ENCODE measurements at regions not wholly inside any gene's neighbourhood (a gene's known extent, or its start where the extent isn't known, plus 50 kb on each side); places are given as distances from the start of the nearest gene placed in this dataset.

DNA sequence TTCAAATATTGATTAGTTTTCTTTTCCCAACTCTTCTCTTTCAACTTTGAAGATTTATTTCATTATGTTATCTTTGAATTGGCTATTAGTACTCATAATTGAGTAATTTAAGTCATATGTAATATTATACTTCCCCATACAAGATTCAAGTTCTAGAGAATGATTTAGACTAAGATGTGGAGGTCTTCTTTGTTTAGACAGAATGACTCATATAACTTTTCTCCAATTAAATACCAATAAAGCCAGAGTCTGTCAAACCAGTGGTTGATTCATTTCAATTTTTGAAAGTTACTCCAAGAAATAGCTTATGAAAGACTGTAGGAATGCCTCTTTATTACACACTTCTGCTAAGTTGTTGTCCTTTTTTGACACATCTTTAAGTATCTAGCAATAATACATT lies 115.8 kb upstream of the SLC35F3 start:
- CTCF ChIA-PET = interaction anchor here (1.4 kb wide), 1 partner anchor 481 kb away, joined by 4 read pairs; no protein-coding TSS in a partner anchor
- H3K27me3 Mint-ChIP-seq = peaks cover 18% of the 10 kb centered on the region

GRCh38 chr1:233790121-233790520 lies 114.4 kb upstream of the SLC35F3 start:
- Histone ChIP-seq H3K4me3 (ENCODE audit: control extremely low read depth in 1 of 5, extremely low read depth in 1 of 5, insufficient read depth in 1 of 5, low read depth in 2 of 5, low read length in 4 of 5) (no peak overlapping the region), H3K9ac (ENCODE audit: low read length) (no peak overlapping the region), H3K4me1 (ENCODE audit: control insufficient read depth in 2 of 2, insufficient read depth in 2 of 2, low read length in 2 of 2) (no peaks in the 10 kb centered on the region), H3K9me3 (ENCODE audit: control extremely low read depth in 1 of 3, control insufficient read depth in 2 of 3, insufficient read depth in 1 of 3, low read length in 2 of 3) (no peaks in the 10 kb centered on the region), H3K27me3 (replicated peaks in 1 of 4; ENCODE audit: control extremely low read depth in 1 of 4, control insufficient read depth in 3 of 4, insufficient read depth in 4 of 4, low read length in 3 of 4) (no peaks in the 10 kb centered on the region), H3K79me2 (ENCODE audit: control insufficient read depth, insufficient read depth, low read length) (no peaks in the 10 kb centered on the region), H3K4me2 (replicated peaks; ENCODE audit: low read depth, low read length, poor library complexity, severe bottlenecking) (no peak overlapping the region), H4K20me1 (ENCODE audit: control insufficient read depth, insufficient read depth, low read length, poor library complexity, severe bottlenecking) (no peaks in the 10 kb centered on the region), H2AFZ (ENCODE audit: insufficient read depth, low read depth, low read length, poor library complexity, severe bottlenecking) (no peak overlapping the region), H3K27ac (ENCODE audit: low read length in 2 of 2) (no peak overlapping the region), H3K36me3 (replicated peaks in 1 of 2; ENCODE audit: control extremely low read depth in 1 of 2, control insufficient read depth in 1 of 2, extremely low read depth in 1 of 2, insufficient read depth in 2 of 2, low read length in 1 of 2) (no peaks in the 10 kb centered on the region)
- H3K27ac Mint-ChIP-seq = no peak overlapping the region
- TF ChIP-seq CTCF (IDR thresholded peaks at IDR 0.05) (no peak), EZH2 (IDR thresholded peaks at IDR 0.05; ENCODE audit: borderline replicate concordance, insufficient read depth, low read depth, low read length, poor library complexity, severe bottlenecking) (no peak)
- no peak overlapping the region for H3K4me3 Mint-ChIP-seq
- intact Hi-C loops (cut with micrococcal nuclease) = loop anchor here (10.0 kb wide), 1 partner anchor 395 kb away; no protein-coding TSS in a partner anchor
- peaks cover 18% of the 10 kb centered on the region for H3K27me3 Mint-ChIP-seq
- no peak for DNase-seq
- ChIA-PET CTCF (interaction anchor here (1.1 kb wide), 1 partner anchor 485 kb away, joined by 3 read pairs; no protein-coding TSS in a partner anchor), POLR2A (no interaction called here)
- H3K9me3 Mint-ChIP-seq (ENCODE audit: insufficient read depth) = peaks cover 4% of the 10 kb centered on the region
- ATAC-seq (ENCODE audit: low read depth) = no peak
- H3K4me1 Mint-ChIP-seq = no peaks in the 10 kb centered on the region
- 100% methylated on average over 2 of the region's 3 CpGs for WGBS (ENCODE audit: insufficient coverage)

More for the DNA sequence above, 115.8 kb upstream of the SLC35F3 start:
- Histone ChIP-seq H3K27me3 (replicated peaks in 1 of 4; ENCODE audit: control extremely low read depth in 1 of 4, control insufficient read depth in 3 of 4, insufficient read depth in 4 of 4, low read length in 3 of 4) (no peaks in the 10 kb centered on the region), H3K9ac (ENCODE audit: low read length) (no peak overlapping the region), H3K36me3 (replicated peaks in 1 of 2; ENCODE audit: control extremely low read depth in 1 of 2, control insufficient read depth in 1 of 2, extremely low read depth in 1 of 2, insufficient read depth in 2 of 2, low read length in 1 of 2) (no peaks in the 10 kb centered on the region), H3K4me2 (replicated peaks; ENCODE audit: low read depth, low read length, poor library complexity, severe bottlenecking) (no peak overlapping the region), H3K27ac (ENCODE audit: low read length in 2 of 2) (no peak overlapping the region), H4K20me1 (ENCODE audit: control insufficient read depth, insufficient read depth, low read length, poor library complexity, severe bottlenecking) (no peaks in the 10 kb centered on the region), H3K4me1 (ENCODE audit: control insufficient read depth in 2 of 2, insufficient read depth in 2 of 2, low read length in 2 of 2) (no peaks in the 10 kb centered on the region), H3K79me2 (ENCODE audit: control insufficient read depth, insufficient read depth, low read length) (no peaks in the 10 kb centered on the region), H3K9me3 (ENCODE audit: control extremely low read depth in 1 of 3, control insufficient read depth in 2 of 3, insufficient read depth in 1 of 3, low read length in 2 of 3) (no peaks in the 10 kb centered on the region), H2AFZ (ENCODE audit: insufficient read depth, low read depth, low read length, poor library complexity, severe bottlenecking) (no peak overlapping the region), H3K4me3 (ENCODE audit: control extremely low read depth in 1 of 5, extremely low read depth in 1 of 5, insufficient read depth in 1 of 5, low read depth in 2 of 5, low read length in 4 of 5) (no peak overlapping the region)
- no peaks in the 10 kb centered on the region for H3K9me3 Mint-ChIP-seq (ENCODE audit: insufficient read depth)
- H3K4me3 Mint-ChIP-seq = no peak overlapping the region
- no peak overlapping the region for H3K27ac Mint-ChIP-seq
- ATAC-seq (ENCODE audit: low read depth) (no peak), DNase-seq (no peak)
- POLR2A ChIA-PET = no interaction called here
- TF ChIP-seq CTCF (IDR thresholded peaks at IDR 0.05) (no peak), EZH2 (IDR thresholded peaks at IDR 0.05; ENCODE audit: borderline replicate concordance, insufficient read depth, low read depth, low read length, poor library complexity, severe bottlenecking) (no peak)
- no peaks in the 10 kb centered on the region for H3K4me1 Mint-ChIP-seq
- intact Hi-C loops (cut with micrococcal nuclease) = no loop called here

Data from B cell (primary cell).